Subcutaneous abdominal adipose tissue (tissue), 5 donors: ENCODE measurements at regions not wholly inside any gene's neighbourhood (a gene's known extent, or its start where the extent isn't known, plus 50 kb on each side); places are given as distances from the start of the nearest gene placed in this dataset.
A peak's percentile ranks its signal among the peaks of the same experiment; 100 is the strongest.

ENCODE experiments used
- H3K27ac ChIP-seq: one replicate; pipeline ENCODE4 v1.7.0; 2013; ENCODE audit warnings: low read depth, mild to moderate bottlenecking, inconsistent platforms, low read length, moderate library complexity
- H3K27me3 ChIP-seq, 5 donors: one replicate each; pipeline ENCODE4 v1.7.0; 2013; ENCODE audit warnings: low read length in 5 of 5, inconsistent platforms in 1 of 5; ENCODE audit not compliant: control insufficient read depth in 5 of 5, insufficient read depth in 4 of 5
- H3K36me3 ChIP-seq, 5 donors: one replicate each; pipeline ENCODE4 v1.7.0; 2013; ENCODE audit warnings: low read length in 5 of 5; ENCODE audit not compliant: control insufficient read depth in 5 of 5, insufficient read depth in 5 of 5
- H3K4me1 ChIP-seq, 5 donors: one replicate each; pipeline ENCODE4 v1.7.0; 2013; ENCODE audit warnings: low read length in 5 of 5, mild to moderate bottlenecking in 3 of 5, moderate library complexity in 1 of 5; ENCODE audit not compliant: control insufficient read depth in 5 of 5, insufficient read depth in 5 of 5
- H3K4me3 ChIP-seq, 5 donors: one replicate each; pipeline ENCODE4 v1.7.0; 2013; ENCODE audit warnings: low read length in 5 of 5, low read depth in 1 of 5
- H3K9ac ChIP-seq, 5 donors: one replicate each; pipeline ENCODE4 v1.7.0; 2013; ENCODE audit warnings: low read length in 5 of 5, mild to moderate bottlenecking in 4 of 5, moderate library complexity in 3 of 5
- H3K9me3 ChIP-seq, 5 donors: one replicate each; pipeline ENCODE4 v1.7.0; 2013; ENCODE audit warnings: low read length in 5 of 5; ENCODE audit not compliant: control insufficient read depth in 5 of 5
- donor health status: healthy.
- donor health status: healthy.
- donor health status: healthy.
- donor health status: healthy.
- donor health status: healthy.

- no peak overlapping the region for H3K4me3 ChIP-seq
- H3K27ac ChIP-seq, result no peak overlapping the region
- H3K4me1 ChIP-seq, result peaks cover 0 to 8% (median 0%) of the 10 kb centered on the region in 5 donors
- no peaks in the 10 kb centered on the region for H3K36me3 ChIP-seq
- no peak overlapping the region for H3K9ac ChIP-seq
- peaks cover 0 to 2% (median 0%) of the 10 kb centered on the region in 5 donors for H3K27me3 ChIP-seq
- no peaks in the 10 kb centered on the region for H3K9me3 ChIP-seq
These were observed 60.3 kb downstream of the AVPR1A start for GRCh38 chr12:63090716-63091115.

GRCh38 chr12:63086149-63086915 lies 64.7 kb downstream of the AVPR1A start:
- Histone ChIP-seq H3K27ac (no peak overlapping the region), H3K9ac (no peak overlapping the region), H3K9me3 (no peaks in the 10 kb centered on the region), H3K4me1 (peaks cover 0 to 8% (median 0%) of the 10 kb centered on the region in 5 donors), H3K36me3 (no peaks in the 10 kb centered on the region), H3K4me3 (peak overlapping the region in 1 of 5 donors; percentile 13), H3K27me3 (peaks cover 0 to 2% (median 0%) of the 10 kb centered on the region in 5 donors)

GRCh38 chr12:63085120-63085519 lies 65.9 kb downstream of the AVPR1A start:
- Histone ChIP-seq H3K4me1 (peaks cover 0 to 8% (median 0%) of the 10 kb centered on the region in 5 donors), H3K9ac (no peak overlapping the region), H3K27me3 (peaks cover 0 to 2% (median 0%) of the 10 kb centered on the region in 5 donors), H3K9me3 (no peaks in the 10 kb centered on the region), H3K36me3 (no peaks in the 10 kb centered on the region), H3K4me3 (no peak overlapping the region), H3K27ac (no peak overlapping the region)

- Histone ChIP-seq H3K9me3 (no peaks in the 10 kb centered on the region), H3K27me3 (peaks cover 0 to 2% (median 0%) of the 10 kb centered on the region in 5 donors), H3K9ac (no peak overlapping the region), H3K4me1 (peaks cover 0 to 8% (median 0%) of the 10 kb centered on the region in 5 donors), H3K4me3 (no peak overlapping the region), H3K27ac (no peak overlapping the region), H3K36me3 (no peaks in the 10 kb centered on the region)
These were observed 66.5 kb downstream of the AVPR1A start for GRCh38 chr12:63084501-63084900.

- Histone ChIP-seq H3K9ac (no peak overlapping the region), H3K27ac (no peak overlapping the region), H3K36me3 (no peaks in the 10 kb centered on the region), H3K4me3 (no peak overlapping the region), H3K9me3 (no peaks in the 10 kb centered on the region), H3K4me1 (peaks cover 0 to 8% (median 0%) of the 10 kb centered on the region in 5 donors), H3K27me3 (no peaks in the 10 kb centered on the region)
These were observed 68.0 kb downstream of the AVPR1A start for GRCh38 chr12:63083046-63083445.

GRCh38 chr12:63079791-63080502 lies 71.1 kb downstream of the AVPR1A start:
- Histone ChIP-seq H3K4me3 (no peak overlapping the region), H3K4me1 (no peaks in the 10 kb centered on the region), H3K9me3 (no peaks in the 10 kb centered on the region), H3K27ac (no peak overlapping the region), H3K27me3 (no peaks in the 10 kb centered on the region), H3K9ac (no peak overlapping the region), H3K36me3 (no peaks in the 10 kb centered on the region)

GRCh38 chr12:63078906-63079305 lies 72.1 kb downstream of the AVPR1A start:
- no peak overlapping the region for H3K9ac ChIP-seq
- H3K27me3 ChIP-seq, result no peaks in the 10 kb centered on the region
- no peak overlapping the region for H3K27ac ChIP-seq
- H3K9me3 ChIP-seq, result no peaks in the 10 kb centered on the region
- H3K4me1 ChIP-seq, result no peaks in the 10 kb centered on the region
- H3K4me3 ChIP-seq, result no peak overlapping the region
- no peaks in the 10 kb centered on the region for H3K36me3 ChIP-seq

- no peaks in the 10 kb centered on the region for H3K9me3 ChIP-seq
- H3K27me3 ChIP-seq, result no peaks in the 10 kb centered on the region
- no peak overlapping the region for H3K4me3 ChIP-seq
- H3K27ac ChIP-seq, result no peak overlapping the region
- no peak overlapping the region for H3K9ac ChIP-seq
- H3K4me1 ChIP-seq, result no peaks in the 10 kb centered on the region
- no peaks in the 10 kb centered on the region for H3K36me3 ChIP-seq
These were observed 75.5 kb downstream of the AVPR1A start for GRCh38 chr12:63075376-63076060.

GRCh38 chr12:63070709-63071108 lies 80.3 kb downstream of the AVPR1A start:
- Histone ChIP-seq H3K4me3 (no peak overlapping the region), H3K9ac (no peak overlapping the region), H3K9me3 (no peaks in the 10 kb centered on the region), H3K36me3 (no peaks in the 10 kb centered on the region), H3K27me3 (no peaks in the 10 kb centered on the region), H3K4me1 (no peaks in the 10 kb centered on the region), H3K27ac (no peak overlapping the region)
